ENCODE measurements at regions not wholly inside any gene's neighbourhood (a gene's known extent, or its start where the extent isn't known, plus 50 kb on each side); places are given as distances from the start of the nearest gene placed in this dataset.

- no peak for TF ChIP-seq FOXA1 (IDR thresholded peaks at IDR 0.05)
- no peak for TF ChIP-seq CTCF (IDR thresholded peaks at IDR 0.05; ENCODE audit: low read depth, low read length, missing input control)
- no peak for TF ChIP-seq ATF3 (IDR thresholded peaks at IDR 0.05)
- TF ChIP-seq GABPA (IDR thresholded peaks at IDR 0.05 in 1 of 2, conservative IDR thresholded peaks at IDR 0.05 in 1 of 2) = no peak
Observed at GRCh38 chr2:16328521-16329190, 337.0 kb downstream of the CYRIA start.
